ENCODE measurements at regions not wholly inside any gene's neighbourhood (a gene's known extent, or its start where the extent isn't known, plus 50 kb on each side); places are given as distances from the start of the nearest gene placed in this dataset.

DNA sequence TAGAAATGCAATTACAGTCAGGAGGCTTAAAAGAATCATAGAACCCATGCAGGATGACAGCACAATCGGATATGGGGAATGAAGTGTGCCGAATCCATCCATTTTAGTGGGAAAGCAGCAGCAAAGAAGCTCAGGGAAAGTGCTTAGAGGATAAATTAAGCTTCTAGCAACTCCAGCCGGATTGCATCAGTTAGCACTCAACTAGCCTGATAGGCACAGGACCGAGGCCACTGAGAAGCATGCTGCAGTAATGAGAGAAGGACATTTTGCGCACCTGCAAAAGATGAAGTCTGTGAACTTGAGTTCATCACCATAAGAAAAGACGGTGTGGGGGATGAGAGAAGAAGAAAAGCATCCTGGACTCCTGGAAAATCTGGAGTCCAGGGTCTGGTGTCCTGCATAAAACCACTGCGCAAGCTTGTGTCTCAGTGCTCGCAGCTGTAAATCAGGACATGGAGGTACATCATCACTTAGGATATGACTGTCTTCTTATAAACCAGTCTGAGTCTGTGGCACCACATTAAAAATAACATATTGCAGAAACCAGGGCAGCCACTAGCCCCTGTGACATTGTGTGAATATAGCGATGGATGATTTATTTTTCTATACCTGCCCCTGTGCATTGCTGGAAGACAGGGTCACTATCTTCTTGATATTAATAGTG lies 665.5 kb upstream of the SOX11 start:
- DNase-seq, result no peak

DNA sequence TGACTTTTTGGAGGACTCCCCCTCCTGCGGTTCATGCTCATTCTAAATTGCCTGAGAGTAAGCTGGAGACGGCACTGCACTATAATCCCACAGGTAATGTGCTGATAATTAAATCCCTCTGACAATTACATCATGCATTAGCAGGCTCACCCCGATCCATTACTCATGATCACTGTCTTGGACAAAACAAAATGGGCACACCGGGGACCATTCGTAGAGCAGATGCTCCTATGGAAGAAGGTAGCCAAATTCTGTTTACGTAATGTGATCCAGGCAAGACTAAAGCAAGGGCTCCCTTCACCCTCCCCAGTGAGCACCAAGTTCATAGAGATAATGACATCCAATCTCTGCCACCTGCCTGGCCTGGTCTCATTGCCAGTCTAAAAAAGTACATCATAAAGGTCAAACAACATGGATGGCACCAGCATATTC lies 657.1 kb upstream of the SOX11 start:
- no peak for DNase-seq

DNA sequence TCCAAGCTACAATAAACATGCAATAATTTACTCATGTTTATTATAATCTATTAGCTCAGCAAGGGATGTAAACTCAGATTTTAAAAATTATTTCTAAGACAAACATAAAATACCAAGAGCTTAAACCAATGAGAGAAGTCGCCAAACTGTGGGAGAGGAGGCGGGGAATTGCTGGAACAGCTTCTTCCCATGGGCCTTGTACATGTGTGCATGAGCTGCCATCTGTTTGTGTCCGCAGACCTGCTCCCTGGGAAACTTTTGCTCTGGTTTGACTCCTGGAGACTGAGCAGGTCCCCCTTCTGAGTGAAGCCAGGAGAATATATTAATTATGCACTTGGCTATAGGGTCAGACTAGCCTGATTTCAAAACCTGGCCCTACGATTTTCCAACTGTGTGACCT lies 655.9 kb upstream of the SOX11 start:
- DNase-seq, result no peak

DNA sequence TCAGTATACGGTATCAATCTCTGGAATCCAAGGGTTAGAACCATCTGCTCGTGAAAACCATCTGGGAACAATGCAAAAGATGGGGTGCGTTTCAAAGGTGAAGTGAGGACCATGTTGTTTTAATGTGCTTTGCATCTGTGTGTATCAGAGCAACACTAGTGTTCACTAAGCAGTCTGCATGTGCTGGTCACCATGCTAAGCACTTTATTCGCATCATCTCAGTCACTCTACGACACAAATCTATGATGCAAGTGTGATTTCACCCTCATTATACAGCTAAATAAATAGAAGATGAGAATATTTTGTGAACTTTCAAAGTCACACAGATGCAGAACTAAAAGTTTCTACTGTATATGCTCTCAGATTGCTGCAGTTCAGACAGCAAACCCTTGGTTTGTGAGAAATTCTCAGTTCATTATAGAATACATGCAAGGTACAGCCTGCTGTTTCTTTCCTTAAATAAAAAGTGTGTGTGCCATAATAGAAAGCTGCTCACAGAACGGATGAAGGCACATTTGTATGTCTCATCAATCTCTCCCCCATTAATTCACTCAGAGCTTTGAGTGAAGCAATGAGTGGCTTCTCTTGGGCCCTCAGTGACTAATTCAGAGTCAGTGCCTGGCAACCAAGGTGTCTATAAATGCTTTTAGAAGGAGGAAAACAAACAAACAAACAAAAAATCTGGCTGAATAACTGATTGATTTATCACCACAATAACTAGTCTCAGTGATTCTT lies 652.8 kb upstream of the SOX11 start:
- DNase-seq, result no peak

DNA sequence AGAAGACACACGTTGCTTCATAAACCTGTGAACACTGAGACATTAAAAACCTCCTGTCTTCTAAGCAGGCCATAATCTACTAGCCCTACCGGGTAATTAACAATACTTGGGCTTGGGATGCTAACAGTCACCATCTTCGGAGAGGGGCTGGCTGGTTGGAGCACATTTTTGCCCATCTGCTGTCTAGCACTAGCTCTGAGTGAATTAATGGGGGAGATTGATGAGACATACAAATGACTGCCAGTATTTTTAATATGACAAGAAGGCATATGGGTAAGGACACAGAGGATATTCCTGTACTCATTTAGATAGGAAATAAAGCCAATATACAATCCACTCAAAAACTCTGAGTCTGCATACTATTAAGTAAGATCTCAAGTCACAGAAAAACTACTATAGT lies 651.6 kb upstream of the SOX11 start:
- no peak for DNase-seq

DNA sequence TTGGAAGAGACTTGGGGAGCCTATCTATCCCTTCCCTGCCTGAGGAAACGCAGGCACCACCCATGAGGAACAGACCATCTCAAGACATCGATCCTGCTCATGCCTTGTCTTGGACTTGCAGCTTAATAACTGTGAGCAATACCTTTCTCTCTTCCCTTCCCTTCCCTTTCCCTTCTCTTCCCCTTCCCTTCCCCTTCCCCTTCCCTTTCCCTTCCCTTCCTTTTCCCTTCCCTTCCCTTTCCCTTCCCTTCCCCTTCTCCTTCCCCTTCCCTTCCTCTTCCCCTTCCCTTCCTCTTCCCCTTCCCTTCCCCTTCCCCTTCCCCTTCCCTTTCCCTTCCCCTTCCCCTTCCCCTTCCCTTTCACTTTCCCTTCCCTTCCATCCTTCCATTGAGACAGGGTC lies 650.7 kb upstream of the SOX11 start:
- DNase-seq, result no peak

DNA sequence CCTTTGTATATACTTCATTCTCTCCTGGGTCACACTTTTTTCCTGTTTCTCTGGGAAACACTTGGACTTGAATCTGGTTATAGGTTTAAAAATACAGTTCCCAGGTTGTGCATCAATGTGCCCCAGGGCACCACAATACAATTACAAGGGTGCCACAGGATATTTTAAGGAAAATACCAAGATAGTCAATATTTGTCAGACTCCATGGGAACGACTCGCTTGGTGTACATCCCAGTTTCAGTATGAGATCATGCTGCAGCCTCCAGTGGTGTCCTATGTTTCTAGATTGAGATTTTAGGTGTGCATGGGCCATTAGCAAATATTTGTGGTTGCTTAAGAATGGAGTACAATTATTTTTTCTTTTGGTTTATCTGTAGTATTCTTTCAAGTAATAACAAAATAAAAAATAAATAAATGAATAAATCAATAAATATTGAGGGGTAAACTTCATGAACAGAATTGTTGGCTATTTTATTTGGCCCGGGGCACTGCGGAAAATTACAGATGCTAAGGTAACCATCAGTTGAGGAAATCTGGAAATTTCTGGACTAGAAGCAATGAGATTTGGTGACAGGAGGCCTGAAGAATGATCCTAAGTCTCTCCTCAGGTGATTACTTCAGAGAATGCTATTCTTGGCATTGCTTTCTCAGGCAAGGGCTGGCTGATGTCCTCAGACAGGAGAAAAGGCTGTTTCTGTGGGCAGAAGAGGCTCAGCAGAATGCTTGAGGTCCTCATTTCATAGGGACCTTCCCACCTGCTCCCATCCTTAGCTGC lies 649.3 kb upstream of the SOX11 start:
- no peak for DNase-seq

DNA sequence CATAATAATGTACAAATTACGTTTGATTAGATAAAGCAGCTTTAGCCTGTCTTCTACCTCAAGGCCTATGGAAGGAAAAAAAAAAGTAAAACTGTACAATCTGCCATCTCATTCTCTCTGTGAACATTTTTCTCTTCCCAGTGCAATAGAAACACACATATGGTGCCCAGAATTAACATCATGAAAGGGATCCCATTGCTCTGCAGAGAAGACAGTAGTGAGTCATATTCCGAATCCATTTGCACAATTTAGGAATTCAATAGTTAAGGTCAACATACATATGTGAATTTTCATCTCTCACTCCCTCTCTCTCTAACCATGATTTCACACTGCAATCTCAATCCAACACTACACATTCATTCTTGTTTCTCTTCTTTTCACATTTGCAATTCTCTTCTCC lies 640.9 kb upstream of the SOX11 start:
- no peak for DNase-seq

DNA sequence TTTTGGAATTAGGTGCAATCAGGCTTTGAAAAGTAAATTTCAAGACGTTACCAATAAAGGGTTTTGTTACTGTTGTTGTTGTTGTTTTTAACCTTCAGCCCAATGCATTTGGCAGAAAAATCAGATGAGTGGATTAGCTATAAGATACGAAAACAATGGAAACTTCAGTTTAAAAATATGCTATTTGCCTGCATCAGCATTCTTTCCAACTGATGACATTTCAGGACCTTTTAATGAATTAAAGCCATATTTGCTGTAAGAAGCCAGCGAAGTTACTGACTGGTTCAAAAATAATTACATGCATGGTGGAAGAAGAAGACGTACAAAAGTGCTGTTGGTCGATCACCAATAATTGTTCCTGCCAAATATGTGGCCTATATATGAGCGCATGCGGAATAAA lies 639.3 kb upstream of the SOX11 start:
- no peak for DNase-seq

DNA sequence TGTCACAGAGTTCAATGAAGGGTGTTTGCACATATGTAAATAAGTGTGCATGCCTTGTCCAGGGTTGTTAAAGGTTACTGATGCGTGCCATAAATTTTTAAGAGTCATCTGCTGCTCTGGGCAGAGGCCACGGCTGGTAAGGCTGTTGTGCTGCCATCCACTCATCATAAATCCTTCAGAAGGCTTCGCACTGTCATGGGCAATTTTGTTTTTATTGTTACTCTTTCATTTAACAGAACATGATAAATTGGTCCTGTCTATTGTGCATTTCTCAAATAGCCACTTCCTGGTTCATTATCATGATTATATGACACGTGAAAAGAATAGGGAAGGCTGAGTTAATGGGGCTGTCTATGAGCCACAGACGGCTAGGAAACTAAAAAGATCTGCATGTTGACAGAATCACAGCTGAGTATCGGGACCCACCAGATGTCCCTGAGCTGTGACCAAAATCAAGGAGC lies 634.3 kb upstream of the SOX11 start:
- no peak for DNase-seq

DNA sequence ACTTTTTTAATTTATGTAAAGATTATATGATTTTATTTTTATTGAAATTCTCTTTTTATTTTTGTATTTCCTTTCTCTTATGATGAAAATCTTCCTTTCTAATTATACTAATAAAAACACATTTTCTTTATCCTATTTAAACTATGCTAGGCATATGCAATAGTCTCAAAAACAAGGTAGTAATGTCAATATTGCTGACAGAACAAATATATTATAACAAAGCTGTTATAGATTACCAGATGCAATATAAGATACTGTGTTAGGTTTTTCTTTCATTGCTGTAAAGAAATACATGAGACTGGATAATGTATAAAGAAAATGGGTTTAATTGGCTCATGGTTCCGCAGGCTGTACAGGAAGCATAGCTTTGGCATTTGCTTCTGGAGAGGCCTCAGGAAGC lies 631.2 kb upstream of the SOX11 start:
- no peak for DNase-seq

DNA sequence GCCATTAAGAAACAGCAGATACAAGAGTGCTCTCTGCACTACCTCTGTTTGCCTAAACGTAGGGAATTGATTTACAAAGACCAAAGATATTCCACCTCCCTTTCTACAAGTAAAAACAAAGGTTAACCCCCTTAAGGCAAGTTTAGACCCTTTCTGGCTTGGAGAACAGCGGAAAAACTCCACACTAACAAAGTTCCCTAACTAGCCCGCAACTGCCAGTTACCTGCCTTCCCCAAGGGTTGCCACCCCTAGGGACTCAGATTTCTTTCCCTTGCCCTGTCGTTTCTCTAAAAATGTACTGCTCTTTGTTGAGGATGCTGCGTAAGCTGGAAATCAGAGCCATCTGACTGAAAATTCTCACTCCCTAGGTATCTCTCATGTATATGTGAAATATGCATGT lies 627.5 kb upstream of the SOX11 start:
- no peak for DNase-seq

DNA sequence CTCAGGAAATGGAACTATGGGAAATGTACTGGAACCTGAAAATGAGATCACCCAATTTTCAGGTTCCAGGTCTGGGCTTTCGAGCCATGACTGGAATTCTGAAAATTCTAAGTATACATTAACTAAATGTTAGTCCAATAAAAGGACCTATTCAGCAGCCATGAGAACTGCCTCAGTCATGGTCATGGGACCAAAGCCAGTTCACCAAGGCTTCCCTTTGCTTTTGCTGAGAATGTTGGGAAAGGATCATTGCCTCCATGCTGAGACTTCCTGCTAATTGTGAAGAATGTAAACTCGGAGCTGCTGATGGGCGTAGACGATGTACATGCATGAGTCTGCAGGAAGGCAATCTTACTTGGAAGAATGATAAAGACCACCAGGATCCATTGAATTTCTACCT lies 624.4 kb upstream of the SOX11 start:
- DNase-seq, result no peak

DNA sequence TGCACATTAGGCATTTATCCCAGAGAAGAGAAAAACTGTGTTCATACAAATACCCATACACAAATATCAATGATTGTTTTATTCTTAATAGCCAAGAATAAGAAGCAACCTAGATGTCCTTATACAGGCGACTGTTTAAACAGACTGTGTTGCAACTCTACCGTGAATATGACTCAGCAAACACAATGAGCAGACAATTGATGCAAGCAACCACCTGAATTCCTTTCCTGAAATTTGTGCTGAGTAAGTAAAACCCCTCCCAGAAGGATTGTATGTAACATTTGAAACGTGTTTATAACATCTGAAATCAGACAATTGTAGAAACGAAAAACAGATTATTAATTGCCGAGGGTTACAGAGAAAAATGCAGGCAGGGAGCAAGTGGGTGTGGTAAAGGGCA lies 621.9 kb upstream of the SOX11 start:
- no peak for DNase-seq

DNA sequence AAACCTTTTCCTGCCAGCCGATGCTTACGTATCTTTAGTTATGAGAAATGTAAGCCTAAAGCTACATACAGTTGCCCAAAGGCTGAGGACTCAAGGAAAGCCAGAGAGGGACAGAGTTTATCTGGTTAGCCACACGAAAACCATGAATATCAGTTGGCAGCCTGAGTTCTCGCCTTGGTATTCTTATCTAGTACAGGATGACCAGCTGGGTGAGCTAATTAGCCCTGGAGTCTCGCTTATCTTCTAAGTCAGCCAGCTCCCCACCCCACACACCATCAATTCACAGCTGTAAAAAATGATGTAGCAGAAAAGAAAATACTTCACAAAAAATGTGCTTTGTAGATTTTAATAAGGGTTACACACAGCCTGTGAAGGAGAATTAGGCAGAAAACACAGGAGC lies 617.5 kb upstream of the SOX11 start:
- DNase-seq, result no peak

DNA sequence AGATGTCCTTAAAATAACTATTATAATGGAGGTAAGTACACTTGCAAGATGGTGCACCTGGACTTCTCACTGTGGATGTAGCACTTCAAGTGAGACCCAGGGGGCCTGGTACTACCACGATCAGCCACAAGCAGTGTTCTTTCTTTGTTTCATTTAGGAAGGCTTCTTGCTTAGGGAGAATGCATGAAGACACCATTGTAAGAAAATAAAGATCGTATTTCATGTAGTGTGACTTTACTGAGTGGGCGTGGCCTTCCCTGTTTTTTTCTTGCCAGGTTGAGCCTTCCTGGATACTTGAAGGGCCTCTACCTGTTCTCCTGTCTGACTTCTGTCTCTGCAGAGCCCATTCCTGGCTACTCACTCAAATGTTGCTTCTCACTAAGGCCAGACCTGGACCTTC lies 615.6 kb upstream of the SOX11 start:
- DNase-seq, result no peak

DNA sequence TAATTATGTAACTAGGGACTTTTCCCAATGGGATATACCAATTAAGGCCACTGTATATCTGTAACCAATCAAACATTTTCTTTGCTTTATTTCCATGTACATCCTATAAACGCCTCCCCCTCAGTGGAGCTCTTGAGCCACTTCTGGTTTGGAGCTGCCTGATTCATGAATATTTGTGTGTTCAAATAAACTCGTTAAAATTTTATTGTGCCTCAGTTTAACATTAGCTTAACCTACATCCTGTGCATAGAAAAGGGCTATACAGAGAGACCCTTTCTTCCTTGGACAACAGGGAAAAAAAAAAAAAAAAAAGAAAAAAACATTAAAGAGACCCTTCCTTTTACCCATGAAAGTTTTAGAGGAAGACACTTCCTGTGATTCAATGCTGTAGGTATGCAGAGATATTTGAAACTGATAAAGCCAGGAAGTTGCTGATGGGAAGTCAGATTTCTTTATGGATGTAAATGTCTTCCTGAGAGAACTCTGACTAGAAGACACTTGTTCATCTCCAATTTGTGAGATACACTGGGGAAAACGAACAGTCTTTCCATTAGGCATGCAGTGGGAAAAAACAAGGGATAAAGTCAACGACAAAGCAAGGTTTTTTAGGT lies 614.6 kb upstream of the SOX11 start:
- no peak for DNase-seq

DNA sequence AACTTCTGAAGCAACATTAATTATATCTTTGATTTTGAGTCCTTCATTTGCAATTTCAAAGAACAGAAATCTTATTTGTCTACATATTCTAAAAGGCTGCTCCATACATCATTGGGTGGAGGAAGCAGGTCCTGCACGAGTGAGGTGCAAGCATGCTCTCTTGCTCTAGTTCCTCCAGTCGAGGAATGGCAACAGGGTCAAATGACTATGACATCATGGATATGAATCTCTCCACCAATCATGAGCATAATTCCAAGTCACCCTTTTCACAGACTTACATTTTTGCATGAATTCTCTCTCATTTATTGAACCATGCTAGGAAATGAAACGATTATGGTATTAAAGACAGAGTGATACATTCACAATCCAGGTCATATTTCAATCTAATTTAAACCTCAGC lies 608.8 kb upstream of the SOX11 start:
- no peak for DNase-seq

DNA sequence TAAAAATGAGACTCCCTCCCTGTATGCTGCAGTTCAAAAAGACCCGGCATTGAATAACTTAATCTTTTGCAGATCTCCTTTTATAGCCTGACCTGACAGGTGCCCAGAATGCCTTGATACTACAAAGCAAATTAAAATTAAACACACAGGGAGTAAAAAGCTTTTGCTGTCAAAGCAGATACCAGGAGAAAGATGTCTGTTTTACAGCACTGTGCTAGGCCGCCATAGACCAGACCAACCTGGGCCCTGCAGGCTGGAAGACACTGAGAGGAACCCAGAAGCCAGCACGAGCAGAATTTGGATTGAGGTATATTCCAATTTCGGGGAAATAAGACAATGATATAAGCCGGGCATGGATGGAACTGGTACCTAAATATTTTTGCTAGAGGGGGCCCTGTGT lies 602.8 kb upstream of the SOX11 start:
- no peak for DNase-seq

DNA sequence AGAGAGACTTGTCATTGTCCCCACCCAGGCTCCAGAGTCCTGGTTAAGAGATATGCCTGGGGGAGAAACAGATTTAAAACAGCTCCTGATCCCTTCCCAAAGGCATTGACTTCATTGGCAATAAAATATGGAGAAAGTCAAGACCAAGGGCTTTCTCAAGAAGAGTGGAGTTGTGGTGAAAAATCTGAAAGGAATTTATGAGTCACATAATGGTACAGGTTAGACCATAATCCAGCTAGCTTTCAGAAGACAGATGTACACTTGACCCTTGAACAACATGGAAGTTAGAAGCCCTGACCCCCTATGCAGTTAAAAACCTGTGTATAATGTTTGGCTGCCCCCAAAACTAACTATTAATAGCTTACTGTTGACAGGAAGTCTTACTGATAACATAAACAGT lies 599.1 kb upstream of the SOX11 start:
- DNase-seq, result no peak

DNA sequence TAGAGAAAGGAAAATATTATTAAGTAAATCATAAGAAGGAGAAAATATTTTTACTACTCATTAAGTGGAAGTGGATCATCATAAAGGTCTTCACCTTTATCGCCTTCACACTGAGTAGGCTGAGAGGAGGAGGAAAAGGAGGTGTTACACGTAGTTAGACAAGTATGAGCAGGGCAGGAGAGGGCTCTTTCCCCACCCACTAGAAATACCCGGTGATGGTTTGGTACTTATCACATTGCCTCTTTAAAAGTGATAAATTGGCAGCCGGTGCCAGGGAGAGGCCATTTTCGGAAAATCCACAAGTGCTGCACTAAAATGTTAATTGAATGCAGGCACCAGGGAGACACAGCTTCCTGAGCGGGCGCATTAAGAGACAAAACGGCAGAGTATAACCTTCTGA lies 598.7 kb upstream of the SOX11 start:
- no peak for DNase-seq

DNA sequence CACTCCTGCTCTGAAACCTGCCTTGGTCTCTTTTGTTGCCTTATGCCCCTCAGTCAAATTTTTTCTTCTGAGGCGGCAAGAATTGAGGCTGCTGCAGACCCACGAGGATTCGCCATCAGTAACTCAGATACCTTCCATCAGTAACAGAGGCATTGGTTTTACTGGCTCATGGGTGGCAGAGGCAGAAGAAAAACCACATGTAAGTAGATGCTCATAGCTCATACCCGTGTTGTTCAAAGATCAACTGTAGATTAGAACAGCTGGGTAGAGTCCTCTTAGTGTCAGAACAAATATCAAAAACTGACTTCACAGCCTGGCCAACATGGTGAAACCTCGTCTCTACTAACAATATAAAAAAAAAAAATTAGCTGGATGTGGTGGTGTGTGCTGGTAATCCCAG lies 598.0 kb upstream of the SOX11 start:
- DNase-seq, result no peak

DNA sequence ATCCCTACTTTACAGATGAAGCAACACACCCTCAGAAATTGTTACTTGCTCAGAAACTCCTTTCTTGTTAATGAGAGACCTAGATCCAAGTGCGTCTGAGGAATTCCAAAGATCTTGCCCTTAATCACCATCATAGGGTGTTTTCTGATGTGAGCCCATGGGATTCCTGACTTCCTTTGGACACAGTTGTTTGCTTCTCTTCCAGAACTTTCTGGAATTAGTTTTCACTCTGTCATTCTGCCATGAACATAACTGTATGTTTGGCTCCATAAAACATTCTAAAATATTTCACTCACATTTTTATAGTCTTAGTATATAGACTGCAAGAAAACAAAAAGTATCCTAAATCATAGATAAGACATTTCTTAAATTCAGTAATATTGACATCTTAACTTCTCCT lies 593.9 kb upstream of the SOX11 start:
- DNase-seq, result no peak

DNA sequence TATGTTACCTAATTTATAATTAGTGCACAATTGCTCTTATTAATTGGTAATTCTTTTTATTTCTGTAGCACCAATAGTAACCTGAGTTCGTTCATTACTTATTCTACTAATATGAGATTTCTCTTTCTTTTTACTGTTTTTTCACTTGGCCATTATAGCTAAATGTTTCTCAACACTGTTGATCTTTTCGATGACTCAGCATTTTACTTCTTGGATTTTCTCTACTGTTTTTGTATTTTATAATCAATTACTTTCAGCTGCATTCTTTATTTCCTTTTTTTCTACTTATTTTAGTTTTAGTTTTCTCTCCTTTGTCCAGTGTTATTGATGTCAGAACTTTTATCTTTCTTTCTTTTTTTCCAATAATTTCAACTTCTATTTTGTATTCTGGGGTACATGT lies 589.4 kb upstream of the SOX11 start:
- DNase-seq, result no peak
